ENCODE measurements at regions not wholly inside any gene's neighbourhood (a gene's known extent, or its start where the extent isn't known, plus 50 kb on each side); places are given as distances from the start of the nearest gene placed in this dataset.

DNA sequence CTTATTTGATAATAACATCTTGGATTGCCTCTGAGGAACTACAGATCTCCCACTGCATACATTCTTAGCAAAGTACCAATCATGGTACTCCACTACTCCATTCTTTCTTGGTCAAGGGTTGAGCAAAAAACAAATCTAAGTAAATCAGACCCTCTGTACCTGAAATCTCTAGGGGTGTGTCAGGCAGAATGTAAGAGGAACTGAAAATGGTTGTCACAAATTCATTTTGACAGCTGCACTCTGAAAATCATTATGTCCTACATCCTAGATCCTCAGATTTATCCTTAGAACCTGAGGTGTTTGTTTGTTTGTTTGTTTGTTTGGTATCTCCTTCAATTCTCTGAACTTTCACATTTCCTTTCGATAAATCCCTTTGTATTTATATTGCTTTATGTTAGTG is 433.2 kb upstream of the BTBD3 start:
- TF ChIP-seq EZH2 (IDR thresholded peaks at IDR 0.05; ENCODE audit: borderline replicate concordance, low read length) = no peak
- TF ChIP-seq, protein P1, sequence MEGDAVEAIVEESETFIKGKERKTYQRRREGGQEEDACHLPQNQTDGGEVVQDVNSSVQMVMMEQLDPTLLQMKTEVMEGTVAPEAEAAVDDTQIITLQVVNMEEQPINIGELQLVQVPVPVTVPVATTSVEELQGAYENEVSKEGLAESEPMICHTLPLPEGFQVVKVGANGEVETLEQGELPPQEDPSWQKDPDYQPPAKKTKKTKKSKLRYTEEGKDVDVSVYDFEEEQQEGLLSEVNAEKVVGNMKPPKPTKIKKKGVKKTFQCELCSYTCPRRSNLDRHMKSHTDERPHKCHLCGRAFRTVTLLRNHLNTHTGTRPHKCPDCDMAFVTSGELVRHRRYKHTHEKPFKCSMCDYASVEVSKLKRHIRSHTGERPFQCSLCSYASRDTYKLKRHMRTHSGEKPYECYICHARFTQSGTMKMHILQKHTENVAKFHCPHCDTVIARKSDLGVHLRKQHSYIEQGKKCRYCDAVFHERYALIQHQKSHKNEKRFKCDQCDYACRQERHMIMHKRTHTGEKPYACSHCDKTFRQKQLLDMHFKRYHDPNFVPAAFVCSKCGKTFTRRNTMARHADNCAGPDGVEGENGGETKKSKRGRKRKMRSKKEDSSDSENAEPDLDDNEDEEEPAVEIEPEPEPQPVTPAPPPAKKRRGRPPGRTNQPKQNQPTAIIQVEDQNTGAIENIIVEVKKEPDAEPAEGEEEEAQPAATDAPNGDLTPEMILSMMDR (conservative IDR thresholded peaks at IDR 0.05 in 1 of 2, IDR thresholded peaks at IDR 0.05 in 1 of 2; ENCODE audit: extremely low read depth in 1 of 2, insufficient read depth in 1 of 2, low read depth in 1 of 2, low read length in 2 of 2) = no peak

All from mammary epithelial cell (primary cell).